ENCODE measurements at regions not wholly inside any gene's neighbourhood (a gene's known extent, or its start where the extent isn't known, plus 50 kb on each side); places are given as distances from the start of the nearest gene placed in this dataset.

DNA sequence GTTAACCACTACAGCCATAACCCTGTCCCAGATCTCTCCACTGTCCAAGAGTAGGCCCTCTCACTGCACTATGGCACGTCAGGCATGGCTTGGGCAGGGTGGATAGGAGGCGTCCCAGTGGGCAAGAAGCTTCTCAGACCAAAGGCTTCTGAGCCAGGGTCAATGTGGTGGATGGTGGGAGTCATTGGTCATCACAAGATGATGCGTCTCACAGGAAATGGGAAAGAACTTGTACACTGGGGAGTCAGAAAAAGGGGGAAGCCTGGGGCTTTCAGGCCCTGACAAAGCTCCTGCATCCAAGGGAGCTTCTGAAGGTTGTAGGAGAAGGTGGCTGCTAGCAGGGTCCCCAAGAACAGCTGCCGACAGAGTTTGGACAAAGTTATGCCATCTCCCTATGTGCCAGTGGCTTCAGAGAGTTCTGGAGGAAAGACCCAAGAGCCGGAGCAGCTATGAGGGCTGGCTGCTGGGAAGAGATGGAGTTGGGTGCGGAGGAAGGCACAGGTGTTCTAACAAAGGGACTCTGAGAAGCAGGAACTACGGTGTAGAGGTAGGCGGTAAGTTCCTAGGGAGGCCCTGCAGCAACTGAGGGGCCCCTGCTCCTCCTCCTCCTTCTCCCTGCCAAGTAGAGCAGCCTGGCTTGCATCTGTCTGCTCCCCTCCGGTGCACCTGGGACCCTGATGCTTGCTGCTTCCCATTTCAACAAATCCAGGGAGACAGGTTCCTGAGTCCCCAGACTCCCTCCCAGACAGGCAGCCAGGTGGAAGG lies 81.1 kb downstream of the ARL6IP4 start:
- H3K27ac Mint-ChIP-seq (ENCODE audit: unreplicated experiment): no peak overlapping the region
- no peak for DNase-seq (ENCODE audit: extremely low spot score, unreplicated experiment)
- no peak overlapping the region for H3K4me3 Mint-ChIP-seq (ENCODE audit: unreplicated experiment)
- peaks cover 43% of the 10 kb centered on the region for H3K4me1 Mint-ChIP-seq (ENCODE audit: unreplicated experiment)
- no peaks in the 10 kb centered on the region for H3K9me3 Mint-ChIP-seq (ENCODE audit: unreplicated experiment)
- H3K27me3 Mint-ChIP-seq (ENCODE audit: unreplicated experiment): no peaks in the 10 kb centered on the region
- TF ChIP-seq, protein P1, sequence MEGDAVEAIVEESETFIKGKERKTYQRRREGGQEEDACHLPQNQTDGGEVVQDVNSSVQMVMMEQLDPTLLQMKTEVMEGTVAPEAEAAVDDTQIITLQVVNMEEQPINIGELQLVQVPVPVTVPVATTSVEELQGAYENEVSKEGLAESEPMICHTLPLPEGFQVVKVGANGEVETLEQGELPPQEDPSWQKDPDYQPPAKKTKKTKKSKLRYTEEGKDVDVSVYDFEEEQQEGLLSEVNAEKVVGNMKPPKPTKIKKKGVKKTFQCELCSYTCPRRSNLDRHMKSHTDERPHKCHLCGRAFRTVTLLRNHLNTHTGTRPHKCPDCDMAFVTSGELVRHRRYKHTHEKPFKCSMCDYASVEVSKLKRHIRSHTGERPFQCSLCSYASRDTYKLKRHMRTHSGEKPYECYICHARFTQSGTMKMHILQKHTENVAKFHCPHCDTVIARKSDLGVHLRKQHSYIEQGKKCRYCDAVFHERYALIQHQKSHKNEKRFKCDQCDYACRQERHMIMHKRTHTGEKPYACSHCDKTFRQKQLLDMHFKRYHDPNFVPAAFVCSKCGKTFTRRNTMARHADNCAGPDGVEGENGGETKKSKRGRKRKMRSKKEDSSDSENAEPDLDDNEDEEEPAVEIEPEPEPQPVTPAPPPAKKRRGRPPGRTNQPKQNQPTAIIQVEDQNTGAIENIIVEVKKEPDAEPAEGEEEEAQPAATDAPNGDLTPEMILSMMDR (IDR thresholded peaks at IDR 0.05): no peak
- H3K36me3 Mint-ChIP-seq (ENCODE audit: unreplicated experiment): no peaks in the 10 kb centered on the region

DNA sequence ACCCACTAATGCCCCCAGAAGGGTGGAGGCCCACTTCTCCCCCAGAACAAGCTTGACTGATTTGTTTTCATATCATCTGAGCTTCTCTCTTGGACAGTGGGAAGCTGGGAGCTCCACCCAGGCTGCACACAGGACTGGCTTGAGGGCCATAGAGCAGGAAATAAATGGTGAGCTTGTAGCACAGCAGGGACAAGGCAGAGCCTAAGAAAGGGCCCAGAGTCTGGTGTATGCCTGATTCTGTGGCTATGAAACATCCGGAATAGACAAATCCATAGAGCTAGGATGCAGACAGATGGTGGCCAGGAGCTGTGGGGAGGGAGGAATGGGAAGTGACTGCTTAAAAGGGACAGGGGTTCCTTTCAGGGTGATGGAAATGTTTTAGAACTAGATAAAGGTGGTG lies 79.0 kb downstream of the ARL6IP4 start:
- H3K4me3 Mint-ChIP-seq (ENCODE audit: unreplicated experiment): no peak overlapping the region
- no peaks in the 10 kb centered on the region for H3K27me3 Mint-ChIP-seq (ENCODE audit: unreplicated experiment)
- H3K36me3 Mint-ChIP-seq (ENCODE audit: unreplicated experiment): no peaks in the 10 kb centered on the region
- no peaks in the 10 kb centered on the region for H3K9me3 Mint-ChIP-seq (ENCODE audit: unreplicated experiment)
- DNase-seq (ENCODE audit: extremely low spot score, unreplicated experiment): no peak
- peaks cover 49% of the 10 kb centered on the region for H3K4me1 Mint-ChIP-seq (ENCODE audit: unreplicated experiment)
- no peak overlapping the region for H3K27ac Mint-ChIP-seq (ENCODE audit: unreplicated experiment)
- TF ChIP-seq, protein P1 (IDR thresholded peaks at IDR 0.05): no peak

DNA sequence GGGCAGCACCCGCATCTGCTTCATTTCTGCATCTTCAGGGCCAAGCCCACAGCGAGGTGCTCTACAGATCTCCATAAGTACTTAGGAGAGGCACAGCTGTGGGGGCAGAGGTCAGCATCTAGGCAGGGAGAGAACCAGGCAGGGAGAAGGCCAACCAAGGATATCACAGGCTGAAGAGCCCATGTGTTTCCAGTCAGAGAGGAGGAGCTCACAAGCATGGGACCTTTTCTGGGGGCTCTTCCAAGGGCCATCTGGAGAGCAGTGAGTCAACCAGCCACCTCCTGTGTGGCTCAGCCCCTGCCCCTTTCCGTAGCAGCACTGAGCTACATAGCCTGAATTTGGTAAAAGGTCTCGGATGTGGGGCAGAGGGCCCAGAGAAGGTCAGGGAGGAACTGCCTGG lies 78.5 kb downstream of the ARL6IP4 start:
- TF ChIP-seq, protein P1 (IDR thresholded peaks at IDR 0.05): no peak
- no peak overlapping the region for H3K4me3 Mint-ChIP-seq (ENCODE audit: unreplicated experiment)

DNA sequence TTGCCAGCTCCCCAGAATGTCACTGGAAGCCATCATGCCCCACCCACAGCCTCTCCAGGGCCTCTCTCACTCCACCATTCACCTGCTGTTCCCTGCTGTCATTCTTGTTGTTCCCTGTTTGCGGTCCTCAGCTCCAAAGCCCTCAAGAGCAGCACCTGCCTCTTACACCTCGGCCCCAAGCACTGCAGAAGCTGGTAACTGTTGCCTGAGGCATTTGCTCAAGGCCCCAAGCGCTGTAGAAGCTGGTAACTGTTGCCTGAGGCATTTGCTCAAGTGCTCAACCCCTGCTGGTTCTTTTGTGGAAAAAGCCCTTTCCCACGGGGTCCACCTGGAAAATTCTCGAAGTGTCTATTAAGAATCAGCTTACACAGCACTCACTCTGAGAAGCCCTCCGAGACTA lies 78.0 kb downstream of the ARL6IP4 start:
- H3K36me3 Mint-ChIP-seq (ENCODE audit: unreplicated experiment): no peaks in the 10 kb centered on the region
- no peak overlapping the region for H3K27ac Mint-ChIP-seq (ENCODE audit: unreplicated experiment)
- H3K4me3 Mint-ChIP-seq (ENCODE audit: unreplicated experiment): no peak overlapping the region
- TF ChIP-seq, protein P1 (IDR thresholded peaks at IDR 0.05): no peak
- H3K27me3 Mint-ChIP-seq (ENCODE audit: unreplicated experiment): no peaks in the 10 kb centered on the region
- DNase-seq (ENCODE audit: extremely low spot score, unreplicated experiment): no peak
- H3K9me3 Mint-ChIP-seq (ENCODE audit: unreplicated experiment): no peaks in the 10 kb centered on the region
- peaks cover 46% of the 10 kb centered on the region for H3K4me1 Mint-ChIP-seq (ENCODE audit: unreplicated experiment)

More for the DNA sequence above, 78.5 kb downstream of the ARL6IP4 start:
- H3K27ac Mint-ChIP-seq (ENCODE audit: unreplicated experiment): no peak overlapping the region
- no peak for DNase-seq (ENCODE audit: extremely low spot score, unreplicated experiment)
- no peaks in the 10 kb centered on the region for H3K9me3 Mint-ChIP-seq (ENCODE audit: unreplicated experiment)
- H3K27me3 Mint-ChIP-seq (ENCODE audit: unreplicated experiment): no peaks in the 10 kb centered on the region
- no peaks in the 10 kb centered on the region for H3K36me3 Mint-ChIP-seq (ENCODE audit: unreplicated experiment)
- peaks cover 49% of the 10 kb centered on the region for H3K4me1 Mint-ChIP-seq (ENCODE audit: unreplicated experiment)

DNA sequence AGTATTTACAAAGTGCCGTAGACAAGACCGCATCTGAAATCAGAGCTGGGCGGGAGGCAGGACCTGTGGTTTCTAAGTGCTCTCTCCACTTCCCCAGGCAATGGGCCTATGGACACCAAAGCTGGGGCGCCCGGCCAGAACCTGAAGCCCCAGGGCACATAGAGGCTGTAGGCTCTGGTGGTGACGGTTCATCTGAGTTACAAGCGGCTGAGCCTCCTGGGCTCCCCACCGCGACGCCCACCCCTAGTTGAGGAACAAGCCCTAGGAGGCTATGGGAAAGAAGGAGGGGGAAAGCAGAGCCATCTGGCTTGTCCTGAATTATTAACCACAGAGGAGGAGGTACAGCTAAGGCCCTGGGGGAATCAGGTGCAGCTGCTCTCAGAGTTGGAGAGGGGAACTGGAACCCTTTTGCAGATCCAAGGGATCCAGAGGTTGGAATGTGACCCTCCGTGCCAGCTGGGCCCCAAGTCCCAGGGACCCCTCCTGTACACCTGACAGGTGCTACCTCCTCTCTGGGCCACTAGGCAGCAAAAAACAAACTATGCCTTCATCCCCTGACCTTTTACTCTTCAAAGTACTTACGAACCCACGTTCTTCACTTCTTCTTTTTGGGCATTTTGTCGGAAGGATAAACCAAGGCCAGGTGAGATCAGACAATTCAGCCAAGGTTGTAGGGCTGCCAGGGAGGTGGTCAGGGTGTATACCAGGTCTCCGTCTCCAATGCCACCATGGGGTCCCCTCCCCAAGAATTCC lies 77.2 kb downstream of the ARL6IP4 start:
- H3K36me3 Mint-ChIP-seq (ENCODE audit: unreplicated experiment): no peaks in the 10 kb centered on the region
- no peak overlapping the region for H3K27ac Mint-ChIP-seq (ENCODE audit: unreplicated experiment)
- H3K27me3 Mint-ChIP-seq (ENCODE audit: unreplicated experiment): no peaks in the 10 kb centered on the region
- no peak for DNase-seq (ENCODE audit: extremely low spot score, unreplicated experiment)
- H3K4me1 Mint-ChIP-seq (ENCODE audit: unreplicated experiment): peaks cover 38% of the 10 kb centered on the region
- no peak overlapping the region for H3K4me3 Mint-ChIP-seq (ENCODE audit: unreplicated experiment)
- TF ChIP-seq, protein P1 (IDR thresholded peaks at IDR 0.05): no peak
- H3K9me3 Mint-ChIP-seq (ENCODE audit: unreplicated experiment): no peaks in the 10 kb centered on the region
